ENCODE measurements at regions not wholly inside any gene's neighbourhood (a gene's known extent, or its start where the extent isn't known, plus 50 kb on each side); places are given as distances from the start of the nearest gene placed in this dataset.

DNA sequence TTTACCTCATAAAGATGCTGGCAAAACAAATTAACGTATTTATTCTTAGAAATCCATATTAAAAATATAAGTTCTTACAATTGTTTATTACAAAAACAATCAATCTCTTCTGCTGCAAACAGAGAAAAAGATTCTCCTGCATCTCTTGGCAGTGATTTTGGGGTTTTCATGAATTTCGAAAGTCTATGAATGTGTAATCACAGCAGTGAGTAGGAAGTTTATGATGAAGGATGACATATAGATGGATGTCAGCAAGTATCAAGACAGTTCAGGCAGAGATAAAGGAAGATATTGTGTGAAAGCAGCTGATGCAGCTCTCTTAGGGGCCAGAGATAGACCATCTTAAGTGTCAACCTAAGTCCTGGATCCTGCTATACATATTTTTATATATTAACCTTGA, 196.9 kb upstream of the BANK1 start:
- no peak for DNase-seq (ENCODE audit: low read depth in 2 of 2)

DNA sequence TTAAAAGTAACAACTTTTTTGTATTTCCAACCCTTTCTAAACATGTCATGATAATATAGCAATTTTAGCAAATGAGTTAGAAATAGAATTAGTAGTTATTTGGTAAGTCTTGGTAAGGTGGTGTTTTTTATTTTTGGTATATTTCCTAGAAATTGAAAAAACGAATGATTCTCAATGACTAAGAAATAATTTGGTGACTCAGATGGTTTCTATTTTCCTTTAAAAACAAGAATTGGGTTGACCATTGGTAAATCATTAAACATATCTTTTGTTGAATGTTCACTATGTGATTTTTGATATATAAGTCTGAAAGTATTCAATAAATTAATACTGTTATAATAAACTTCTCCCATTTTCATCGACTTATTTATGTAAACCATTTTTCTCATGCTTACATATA, 206.2 kb upstream of the BANK1 start:
- DNase-seq (ENCODE audit: low read depth in 2 of 2), result no peak

DNA sequence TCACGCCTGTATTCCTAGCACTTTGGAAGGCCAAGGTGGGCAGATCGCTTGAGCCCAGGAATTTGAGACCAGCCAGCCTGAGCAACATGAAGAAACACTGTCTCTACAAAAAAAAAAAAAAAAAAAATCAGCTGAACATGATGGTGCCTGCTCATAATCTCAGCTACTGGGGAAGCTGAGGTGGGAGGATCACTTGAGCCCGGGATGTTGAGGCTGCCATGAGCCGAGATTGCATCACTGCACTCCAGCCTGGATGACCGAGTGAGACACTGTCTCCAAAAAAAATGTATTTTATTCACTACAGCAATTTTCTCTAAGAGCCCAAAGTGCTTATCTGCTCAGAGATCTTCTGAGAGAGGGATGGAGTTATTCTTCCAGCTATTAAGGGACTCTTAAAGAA, 215.8 kb upstream of the PPP3CA start:
- no peak for DNase-seq (ENCODE audit: low read depth in 2 of 2)

DNA sequence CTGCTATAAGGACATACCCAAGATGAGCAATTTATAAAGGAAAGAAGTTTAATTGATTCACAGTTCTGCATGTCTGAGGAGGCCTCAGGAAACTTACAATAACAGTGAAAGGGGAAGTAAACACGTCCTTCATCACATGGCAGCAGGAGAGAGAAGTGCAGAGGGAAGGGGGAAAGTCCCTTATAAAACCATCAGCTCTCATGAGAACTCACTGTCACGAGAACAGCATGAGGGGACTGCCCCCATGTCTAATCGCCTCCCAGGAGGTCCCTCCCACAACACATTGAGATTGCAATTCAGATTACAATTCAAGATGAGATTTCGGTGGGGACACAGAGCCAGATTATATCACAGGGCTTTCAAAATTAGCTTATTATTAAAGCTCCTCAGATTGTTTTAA, 209.5 kb upstream of the PPP3CA start:
- DNase-seq (ENCODE audit: low read depth in 2 of 2), result no peak

DNA sequence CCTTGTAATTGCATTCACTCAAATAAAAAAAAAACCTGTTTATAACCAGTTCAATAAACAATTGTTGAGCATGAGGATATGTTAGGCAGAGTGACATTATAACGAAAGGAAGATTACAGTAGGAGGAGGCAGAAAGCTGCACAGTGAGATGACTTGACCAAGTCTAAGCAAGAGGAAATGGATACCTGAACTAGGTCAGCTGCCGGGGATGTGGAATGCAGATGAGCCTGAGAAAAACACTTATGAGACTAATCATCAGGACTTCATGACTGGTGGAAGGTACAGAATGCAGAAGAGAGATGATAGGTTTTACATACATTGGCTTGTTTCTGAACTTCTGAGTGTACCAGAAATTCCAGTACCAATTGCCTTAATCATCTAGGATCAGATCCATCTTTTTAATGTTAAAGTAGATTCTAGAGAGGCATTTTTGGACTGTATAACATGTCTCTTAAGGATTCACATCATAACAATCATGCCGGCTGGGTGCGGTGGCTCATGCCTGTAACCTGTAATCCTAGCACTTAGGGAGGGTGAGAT, 208.1 kb upstream of the PPP3CA start:
- no peak for DNase-seq (ENCODE audit: low read depth in 2 of 2)

DNA sequence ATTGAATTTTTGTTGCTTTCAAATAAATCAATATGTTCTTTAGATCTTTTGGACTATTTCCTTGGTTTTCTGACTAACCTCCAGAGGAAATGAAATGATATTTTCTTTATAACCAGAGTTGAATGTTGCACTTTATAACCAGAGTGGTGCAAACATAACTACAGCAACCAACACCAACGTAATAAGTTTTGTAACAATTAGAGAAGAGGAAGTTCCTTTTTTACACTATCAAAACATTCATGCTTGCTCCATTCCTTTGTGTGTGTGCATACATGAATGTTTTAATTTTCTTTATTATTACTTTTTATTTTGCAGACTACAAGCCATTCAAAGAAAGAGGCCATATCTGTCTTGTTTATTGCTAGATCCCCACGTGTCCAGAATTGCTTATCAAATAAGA, 193.0 kb upstream of the PPP3CA start:
- no peak for DNase-seq (ENCODE audit: low read depth in 2 of 2)

DNA sequence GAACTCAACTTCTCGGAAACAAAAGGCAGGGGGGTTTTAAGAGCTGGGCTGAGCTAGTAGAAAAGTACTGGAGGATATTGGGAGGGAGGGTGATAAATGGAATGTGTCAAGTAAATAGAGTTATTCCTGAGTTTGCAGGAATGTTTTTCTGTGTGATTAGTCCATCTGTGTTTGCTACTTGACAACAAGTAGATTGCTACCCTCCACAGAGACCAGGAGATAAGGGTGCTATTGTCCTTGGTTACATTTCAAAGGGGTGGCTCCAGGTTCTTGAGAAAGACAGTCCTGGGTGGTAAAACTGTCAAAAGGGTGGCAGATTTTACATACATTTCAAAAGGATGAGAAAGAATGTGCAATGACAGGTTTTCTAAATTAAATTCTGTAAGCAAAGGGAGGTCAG, 181.2 kb upstream of the PPP3CA start:
- DNase-seq (ENCODE audit: low read depth in 2 of 2), result no peak

DNA sequence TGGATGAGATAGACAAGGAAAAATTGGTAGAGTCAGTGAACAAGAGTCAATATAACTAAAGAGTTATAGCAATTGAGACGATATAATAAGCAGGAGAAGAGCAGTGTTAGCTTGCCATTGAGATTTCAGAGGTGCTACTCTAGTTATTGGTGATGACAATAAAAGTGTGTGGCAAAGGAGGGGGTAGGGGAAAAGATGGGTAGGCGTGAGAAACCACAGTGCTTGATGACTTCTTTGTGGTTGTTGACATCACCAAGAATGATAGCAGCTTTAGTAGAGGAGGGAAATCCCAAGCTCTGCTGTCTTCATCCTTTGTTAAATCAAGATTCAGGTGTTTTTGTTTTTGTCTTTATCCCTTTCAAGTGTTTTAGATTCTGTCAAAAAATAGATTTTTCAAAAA, 179.9 kb upstream of the PPP3CA start:
- peak; percentile 17 to 43 for DNase-seq (ENCODE audit: low read depth in 2 of 2)

DNA sequence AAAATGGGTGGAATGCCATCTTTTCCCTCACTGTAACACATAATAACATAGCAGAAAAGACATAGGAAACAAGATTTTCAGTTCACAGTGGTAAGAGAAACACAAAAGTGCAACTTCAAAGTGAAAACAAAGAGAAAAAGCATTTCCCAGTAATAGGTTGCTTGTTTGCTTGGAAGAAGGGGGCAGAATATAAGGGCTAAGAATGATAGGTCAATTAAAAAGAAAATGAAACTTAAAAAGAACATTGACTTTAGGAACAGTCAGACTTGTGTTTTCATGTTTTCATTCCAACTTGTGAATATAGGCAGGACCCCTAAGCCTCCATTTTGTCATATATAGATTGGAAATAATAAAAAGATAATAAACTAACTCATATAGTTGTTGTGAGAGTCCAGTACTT, 168.2 kb upstream of the PPP3CA start:
- no peak for DNase-seq (ENCODE audit: low read depth in 2 of 2)

DNA sequence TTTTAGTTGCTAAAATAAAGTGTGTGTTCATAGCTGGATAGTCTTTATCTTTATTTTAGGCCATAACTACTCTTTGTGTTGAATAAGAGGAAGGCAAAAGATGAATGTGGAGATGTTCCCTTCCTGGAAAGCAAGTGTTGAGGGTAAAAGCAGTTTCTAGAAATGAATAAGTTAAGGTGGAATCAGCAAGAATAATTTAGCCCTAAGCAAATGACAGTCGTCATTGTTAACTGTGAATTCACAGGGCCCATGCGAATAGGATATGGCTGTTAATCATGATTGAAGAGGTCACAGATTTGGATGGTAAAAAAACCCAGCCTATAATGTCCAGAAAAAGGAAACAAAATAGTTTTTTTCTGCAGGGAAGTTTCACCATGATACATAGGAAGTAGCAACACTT, 167.8 kb upstream of the PPP3CA start:
- no peak for DNase-seq (ENCODE audit: low read depth in 2 of 2)

DNA sequence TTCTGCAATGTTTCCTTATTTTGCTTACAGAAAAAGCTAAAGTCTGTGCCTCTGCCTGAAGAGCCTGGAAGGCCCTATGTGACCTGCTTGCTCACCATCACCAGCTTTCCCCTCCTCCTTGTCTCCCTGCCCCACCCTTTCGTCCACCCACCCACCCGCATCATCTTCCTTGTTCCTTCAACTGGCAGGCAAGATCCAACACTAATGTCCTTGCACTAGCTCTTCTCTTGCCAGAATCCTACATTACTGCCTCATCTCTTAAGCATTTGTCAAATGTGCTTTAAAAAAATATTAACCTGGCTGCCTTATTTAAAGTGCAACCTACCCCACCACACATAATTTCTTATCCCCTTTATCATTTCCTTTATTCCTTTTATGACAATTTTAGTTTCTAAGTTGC, 165.1 kb upstream of the PPP3CA start:
- DNase-seq (ENCODE audit: low read depth in 2 of 2), result no peak

DNA sequence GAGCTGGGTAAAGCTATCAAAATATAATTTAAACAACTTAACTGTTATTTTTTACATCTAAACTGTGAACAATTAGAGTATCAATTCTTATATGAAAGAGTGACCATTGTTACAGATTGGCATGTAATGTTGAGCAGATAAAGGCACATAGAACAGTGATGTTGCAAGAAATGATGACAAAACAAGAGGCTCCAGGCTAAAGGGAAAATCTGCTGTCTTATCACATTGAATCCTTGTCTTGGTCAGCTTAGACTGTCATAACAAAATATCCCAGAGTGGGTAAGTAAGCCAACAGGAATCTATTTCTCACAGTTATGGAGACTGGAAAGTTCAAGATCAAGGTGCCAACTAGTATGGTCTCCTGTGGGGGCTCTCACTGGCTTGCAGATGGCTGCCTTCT, 154.1 kb upstream of the PPP3CA start:
- DNase-seq (ENCODE audit: low read depth in 2 of 2), result no peak

DNA sequence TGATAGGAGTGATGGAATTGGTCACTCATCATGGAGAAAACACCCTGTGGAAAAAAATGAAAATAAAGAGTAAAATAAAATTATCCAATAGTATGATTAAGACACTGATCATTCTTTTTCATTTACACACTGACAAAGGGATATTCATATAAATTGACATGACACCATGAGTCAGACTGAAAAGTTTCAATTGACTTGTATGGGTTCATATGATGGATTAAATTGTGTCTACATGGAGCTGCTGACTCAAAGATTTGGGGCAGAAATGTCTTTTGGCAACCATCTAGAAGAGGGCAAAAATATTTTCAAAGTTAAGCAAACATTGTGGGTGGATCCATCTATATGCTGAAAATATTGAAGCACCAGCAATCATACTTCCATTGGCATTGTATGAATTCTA, 153.4 kb upstream of the PPP3CA start:
- DNase-seq (ENCODE audit: low read depth in 2 of 2), result no peak

DNA sequence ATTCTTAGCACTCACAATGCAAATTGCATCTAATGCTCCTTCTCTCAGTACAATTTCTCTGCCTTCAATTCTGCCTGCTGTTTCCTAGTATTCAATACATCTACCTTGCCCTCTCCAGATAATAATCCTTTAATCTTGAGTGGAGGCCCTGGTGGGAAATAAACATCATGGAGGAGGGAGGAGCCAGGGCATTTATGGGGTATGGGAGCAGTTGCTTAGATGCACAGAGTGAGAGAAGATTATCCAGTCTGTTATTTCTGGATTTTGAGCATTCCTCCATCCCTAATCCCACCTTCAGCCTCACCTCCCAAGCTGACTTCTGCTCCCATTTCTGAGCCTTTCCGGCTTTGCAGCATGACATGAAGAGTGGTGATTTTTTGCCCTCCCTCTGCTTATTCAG, 127.9 kb upstream of the PPP3CA start:
- DNase-seq (ENCODE audit: low read depth in 2 of 2), result no peak

DNA sequence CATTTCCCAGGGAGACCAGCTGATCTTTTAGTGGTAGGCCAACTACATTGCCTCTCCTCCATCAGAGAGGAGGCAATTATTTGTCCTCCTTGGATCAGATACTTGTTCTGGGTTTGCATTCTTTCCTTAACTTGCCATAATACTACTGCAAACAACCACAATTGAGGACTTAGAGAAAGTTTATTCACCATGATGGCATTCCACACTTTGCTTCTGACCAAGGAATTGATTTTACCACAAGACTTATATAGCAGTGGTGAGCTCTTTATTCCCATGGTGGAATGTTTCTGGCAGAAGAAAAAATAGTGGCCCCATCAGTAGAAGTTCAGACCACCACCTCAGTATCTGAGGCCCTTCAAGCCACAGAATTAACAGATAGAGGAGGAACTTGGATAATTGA, 123.9 kb upstream of the PPP3CA start:
- no peak for DNase-seq (ENCODE audit: low read depth in 2 of 2)

DNA sequence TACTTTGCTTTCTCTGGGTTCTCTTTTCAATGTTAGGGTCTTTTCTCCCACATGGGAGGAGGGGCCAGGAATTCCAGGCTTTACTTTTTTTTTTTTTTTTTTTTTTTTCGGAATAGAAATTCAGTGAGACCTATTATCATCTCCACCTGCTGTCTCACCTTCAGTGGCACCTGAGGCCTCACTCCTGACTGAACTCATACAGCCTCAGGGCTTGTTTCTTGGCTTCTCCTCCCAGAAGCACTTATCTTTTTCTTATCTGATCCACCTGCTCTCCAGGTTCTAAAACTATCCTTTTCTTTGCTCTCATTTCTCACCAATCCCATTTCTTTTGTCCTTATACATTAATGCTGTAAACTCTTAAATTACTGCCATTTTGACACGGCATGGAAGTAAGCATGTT, 117.3 kb upstream of the PPP3CA start:
- no peak for DNase-seq (ENCODE audit: low read depth in 2 of 2)

DNA sequence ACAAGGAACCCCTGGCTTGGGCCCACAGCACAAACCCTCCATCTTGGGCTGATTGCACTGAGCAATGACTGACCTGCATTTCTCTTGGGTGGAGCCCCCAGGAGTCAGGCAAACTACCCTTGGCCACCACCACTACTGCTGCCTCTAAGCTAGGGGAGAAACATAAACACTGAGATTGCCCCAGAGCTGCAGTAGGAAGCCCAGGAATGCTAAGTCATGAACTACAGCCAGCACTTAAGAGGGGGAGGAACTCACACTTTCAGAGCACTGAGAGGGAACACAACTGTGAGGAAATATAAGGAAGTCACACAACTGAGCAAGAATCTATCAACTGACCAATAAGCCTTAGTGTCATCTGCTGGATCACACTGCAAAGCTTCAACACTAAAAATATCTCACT, 111.6 kb upstream of the PPP3CA start:
- no peak for DNase-seq (ENCODE audit: low read depth in 2 of 2)

DNA sequence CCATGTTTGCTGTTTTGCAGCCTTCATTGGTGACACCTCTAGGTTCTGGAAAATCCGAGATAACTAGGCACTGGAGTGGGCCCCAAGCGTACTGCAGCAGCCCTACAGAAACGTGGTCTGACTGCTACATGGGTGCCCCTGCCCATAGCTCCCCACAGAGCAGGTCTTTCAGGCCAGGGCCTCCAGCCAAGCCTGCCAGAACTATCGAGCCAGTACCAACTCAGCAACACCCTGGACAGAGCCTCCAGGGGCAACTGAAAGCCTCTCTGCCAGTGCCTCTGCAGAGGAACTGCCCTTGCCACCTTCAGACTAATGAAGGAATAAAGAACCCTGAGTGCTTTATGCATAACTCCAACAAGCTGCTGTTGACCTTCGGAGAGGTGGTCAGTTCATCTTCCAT, 111.1 kb upstream of the PPP3CA start:
- DNase-seq (ENCODE audit: low read depth in 2 of 2), result no peak

DNA sequence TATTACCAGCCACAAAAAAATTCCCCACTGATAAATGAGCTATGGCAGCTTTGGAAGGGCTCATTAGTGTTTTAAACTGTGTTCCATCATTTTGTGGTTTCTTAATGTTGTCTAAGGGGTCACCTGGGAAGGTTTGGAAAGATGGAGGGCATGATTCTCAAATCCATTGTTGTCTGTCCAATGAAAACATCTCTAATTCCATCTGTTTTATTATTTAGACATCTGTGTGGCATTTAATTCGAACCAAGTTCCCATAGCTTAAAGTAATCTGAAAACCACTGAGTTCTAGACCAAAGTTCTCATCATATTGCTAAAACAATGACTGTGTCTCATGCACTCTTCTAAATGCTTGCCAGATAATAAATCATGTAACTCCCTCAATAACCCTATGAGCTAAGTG, 103.8 kb upstream of the PPP3CA start:
- DNase-seq (ENCODE audit: low read depth in 2 of 2), result no peak

DNA sequence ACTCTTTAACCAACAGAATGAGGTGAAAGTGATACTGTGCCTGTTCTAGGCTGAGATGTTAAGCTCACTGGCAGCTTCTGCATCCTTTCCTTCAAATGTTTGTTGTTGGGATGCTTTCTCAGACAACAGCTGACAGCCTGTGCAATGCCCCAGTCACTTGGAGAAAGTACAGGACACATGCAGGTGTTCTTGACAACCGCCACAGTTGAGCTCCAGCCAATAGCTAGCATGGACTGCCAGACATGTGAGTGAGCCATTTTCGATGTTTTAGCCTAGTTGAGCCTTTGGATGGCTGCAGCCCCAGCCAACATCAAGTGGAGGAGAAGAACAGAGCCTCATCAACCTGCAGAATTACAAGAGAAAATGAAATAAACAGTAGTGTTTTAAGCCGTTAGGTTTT, 94.1 kb upstream of the PPP3CA start:
- no peak for DNase-seq (ENCODE audit: low read depth in 2 of 2)

DNA sequence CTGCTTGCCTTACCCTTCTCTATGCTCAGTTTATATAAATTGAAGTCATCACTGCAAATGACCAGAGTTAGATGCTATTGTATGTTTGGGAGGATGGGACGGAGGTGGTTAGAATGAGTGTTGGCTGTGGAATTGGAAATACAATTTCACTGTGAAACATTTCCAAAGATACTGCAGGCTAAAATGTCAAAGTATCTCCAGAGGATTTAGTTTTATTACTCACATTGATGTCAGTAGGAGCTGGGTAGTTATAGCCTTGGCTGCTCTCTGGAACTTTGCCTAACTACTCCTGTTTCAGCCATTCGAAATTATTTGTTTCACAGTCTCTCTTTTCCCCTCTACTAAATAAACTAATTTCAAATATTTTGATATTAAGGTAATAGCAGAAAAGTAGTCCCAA, 92.6 kb upstream of the PPP3CA start:
- DNase-seq (ENCODE audit: low read depth in 2 of 2), result no peak

DNA sequence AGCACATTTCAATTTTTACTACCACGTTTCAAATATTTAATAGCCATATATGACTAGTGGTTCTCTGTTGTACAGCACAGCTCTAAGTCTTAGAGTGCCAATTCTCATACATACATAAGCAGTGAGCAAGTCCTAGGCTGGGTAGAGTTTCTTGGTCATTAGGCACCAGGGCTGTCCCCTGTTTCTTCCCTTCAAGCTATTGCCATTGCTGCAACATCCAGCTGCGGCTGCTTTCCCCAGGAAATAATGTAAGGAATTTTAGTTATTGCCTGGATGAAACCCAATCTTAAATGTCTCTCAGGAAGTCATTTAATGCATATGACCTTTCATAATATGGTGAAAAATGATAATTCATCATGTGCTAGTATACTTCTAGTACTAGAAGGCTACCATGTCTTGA, 74.1 kb upstream of the PPP3CA start:
- DNase-seq (ENCODE audit: low read depth in 2 of 2), result no peak

DNA sequence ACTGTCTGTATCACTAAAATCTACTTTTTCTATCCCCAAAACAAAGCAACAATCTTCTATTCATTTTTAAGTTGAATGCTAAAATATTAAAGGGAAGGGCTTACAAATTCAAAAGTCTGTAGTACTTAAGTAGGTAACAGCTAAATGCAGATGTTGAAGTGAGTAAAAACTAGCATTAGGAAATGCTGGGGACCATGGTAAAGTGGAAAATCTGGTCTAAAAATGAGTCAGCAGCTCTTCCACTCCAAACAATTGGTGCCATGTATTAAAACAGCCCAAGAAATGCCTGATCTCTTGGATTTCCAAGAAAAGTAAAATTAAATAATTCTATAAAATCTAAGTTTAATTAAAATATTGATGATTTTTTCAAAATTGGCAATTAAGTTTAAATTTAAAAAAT, 73.3 kb upstream of the PPP3CA start:
- no peak for DNase-seq (ENCODE audit: low read depth in 2 of 2)

DNA sequence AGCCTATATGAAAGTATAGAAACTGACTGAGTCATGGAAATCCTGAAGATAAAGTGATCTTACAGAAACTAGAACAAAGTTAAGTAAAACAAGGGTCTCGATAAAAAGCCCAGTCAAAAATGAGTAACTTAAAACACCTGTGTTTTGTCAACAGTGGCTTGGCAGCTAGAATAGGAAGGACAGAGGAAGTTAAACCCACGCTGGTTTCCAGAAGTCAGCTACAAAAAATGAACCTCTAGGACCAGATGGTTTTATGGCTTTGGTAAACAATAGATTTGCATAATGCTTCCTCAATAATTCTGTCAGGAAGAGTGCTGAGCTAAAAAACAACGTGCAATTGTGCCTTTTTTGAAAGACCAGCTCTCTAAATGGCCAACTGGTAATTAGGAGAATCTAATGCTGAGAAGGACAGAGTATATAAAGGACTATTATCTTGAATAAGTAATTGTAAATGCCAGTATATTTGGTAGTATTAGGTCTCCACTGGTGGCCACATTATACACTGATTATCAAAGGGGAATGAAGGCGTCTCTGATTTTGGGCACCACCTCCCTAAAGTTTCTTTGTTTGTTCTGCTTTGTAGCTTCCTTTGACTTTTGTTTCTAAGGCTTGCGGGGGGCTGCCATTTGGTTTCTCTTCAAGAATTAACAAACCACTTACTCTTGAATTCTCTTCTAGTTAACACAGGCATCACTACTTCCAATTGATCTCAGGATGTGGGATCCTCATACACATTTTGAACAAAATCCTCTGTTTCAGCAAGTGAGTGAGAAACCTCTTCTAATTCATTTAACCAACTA, 72.2 kb upstream of the PPP3CA start:
- no peak for DNase-seq (ENCODE audit: low read depth in 2 of 2)

All from stimulated activated CD8-positive, alpha-beta memory T cell treated with anti-CD3 and anti-CD28 coated beads, Interleukin-2, amount 100 ng/mL, for 48 hours (primary cell).